ENCODE measurements at regions not wholly inside any gene's neighbourhood (a gene's known extent, or its start where the extent isn't known, plus 50 kb on each side); places are given as distances from the start of the nearest gene placed in this dataset.

DNA sequence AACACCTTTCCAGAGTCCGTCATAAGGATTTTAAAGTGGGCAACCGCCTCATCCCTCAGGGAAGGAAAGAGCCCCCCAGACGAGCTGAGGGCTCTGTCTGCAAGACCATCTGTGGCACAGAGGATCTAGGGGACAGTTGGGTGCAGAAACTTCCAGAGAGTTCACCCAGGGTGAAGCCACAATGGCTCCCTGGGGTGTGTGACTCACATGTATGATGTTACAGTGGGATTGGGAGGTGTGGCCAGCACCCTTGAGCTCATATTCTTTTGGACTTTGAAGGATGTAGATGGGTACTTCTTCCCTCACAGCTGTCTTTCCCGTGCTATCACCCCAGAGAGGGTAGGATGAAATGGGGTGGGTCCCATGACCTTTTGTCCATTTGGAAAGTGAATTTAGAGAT, 95.5 kb downstream of the NCR2 start:
- no peak for DNase-seq
- intact Hi-C loops (cut with DNase I), result no loop called here
- TF ChIP-seq, protein P1, sequence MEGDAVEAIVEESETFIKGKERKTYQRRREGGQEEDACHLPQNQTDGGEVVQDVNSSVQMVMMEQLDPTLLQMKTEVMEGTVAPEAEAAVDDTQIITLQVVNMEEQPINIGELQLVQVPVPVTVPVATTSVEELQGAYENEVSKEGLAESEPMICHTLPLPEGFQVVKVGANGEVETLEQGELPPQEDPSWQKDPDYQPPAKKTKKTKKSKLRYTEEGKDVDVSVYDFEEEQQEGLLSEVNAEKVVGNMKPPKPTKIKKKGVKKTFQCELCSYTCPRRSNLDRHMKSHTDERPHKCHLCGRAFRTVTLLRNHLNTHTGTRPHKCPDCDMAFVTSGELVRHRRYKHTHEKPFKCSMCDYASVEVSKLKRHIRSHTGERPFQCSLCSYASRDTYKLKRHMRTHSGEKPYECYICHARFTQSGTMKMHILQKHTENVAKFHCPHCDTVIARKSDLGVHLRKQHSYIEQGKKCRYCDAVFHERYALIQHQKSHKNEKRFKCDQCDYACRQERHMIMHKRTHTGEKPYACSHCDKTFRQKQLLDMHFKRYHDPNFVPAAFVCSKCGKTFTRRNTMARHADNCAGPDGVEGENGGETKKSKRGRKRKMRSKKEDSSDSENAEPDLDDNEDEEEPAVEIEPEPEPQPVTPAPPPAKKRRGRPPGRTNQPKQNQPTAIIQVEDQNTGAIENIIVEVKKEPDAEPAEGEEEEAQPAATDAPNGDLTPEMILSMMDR (IDR thresholded peaks at IDR 0.05), result no peak
- TF ChIP-seq POLR2A (IDR thresholded peaks at IDR 0.05), result no peak

DNA sequence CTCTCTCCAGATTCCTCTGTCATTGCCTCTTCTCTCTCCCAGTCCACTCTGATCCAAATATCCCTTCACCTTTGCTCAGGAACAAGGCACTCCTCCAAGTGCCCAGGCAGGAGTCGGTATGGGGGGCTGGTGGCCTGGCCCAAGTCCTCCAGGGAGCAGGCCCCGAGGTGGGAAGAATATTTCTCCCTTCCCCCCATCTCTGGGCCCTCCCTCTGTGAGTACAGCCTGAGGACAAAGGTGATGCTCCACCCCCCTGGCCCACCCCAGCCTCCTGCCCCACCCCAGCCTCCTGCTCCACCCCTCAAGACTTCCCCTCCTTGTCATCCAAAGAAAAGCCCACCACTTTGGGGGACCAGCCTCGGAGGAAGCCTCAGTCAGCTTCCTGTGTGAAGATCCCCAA, 96.9 kb downstream of the NCR2 start:
- Histone ChIP-seq H3K27ac (no peak overlapping the region), H3K4me1 (peaks cover 0 to 11% (median 0%) of the 10 kb centered on the region in 4 donors), H3K4me3 (no peak overlapping the region), H3K36me3 (no peaks in the 10 kb centered on the region), H3K9me3 (no peaks in the 10 kb centered on the region), H3K27me3 (no peaks in the 10 kb centered on the region)
- no peak for ATAC-seq
- DNase-seq, result no peak
- WGBS (ENCODE audit: insufficient coverage, low coverage, low lambda C conversion rate, missing lambda C conversion rate), result 60% methylated on average over 1 of the region's 3 CpGs
- TF ChIP-seq POLR2A (IDR thresholded peaks at IDR 0.05), result no peak
- TF ChIP-seq, protein P1 (IDR thresholded peaks at IDR 0.05), result no peak
- intact Hi-C loops (cut with DNase I), result no loop called here

More for the DNA sequence above, 95.5 kb downstream of the NCR2 start:
- Histone ChIP-seq H3K4me1 (peaks cover 0 to 11% (median 0%) of the 10 kb centered on the region in 4 donors), H3K4me3 (no peak overlapping the region), H3K36me3 (no peaks in the 10 kb centered on the region), H3K27ac (no peak overlapping the region), H3K9me3 (no peaks in the 10 kb centered on the region), H3K27me3 (no peaks in the 10 kb centered on the region)
- ATAC-seq, result no peak
- WGBS (ENCODE audit: insufficient coverage, low coverage, low lambda C conversion rate, missing lambda C conversion rate), result 74% methylated on average over 4 of the region's 4 CpGs

DNA sequence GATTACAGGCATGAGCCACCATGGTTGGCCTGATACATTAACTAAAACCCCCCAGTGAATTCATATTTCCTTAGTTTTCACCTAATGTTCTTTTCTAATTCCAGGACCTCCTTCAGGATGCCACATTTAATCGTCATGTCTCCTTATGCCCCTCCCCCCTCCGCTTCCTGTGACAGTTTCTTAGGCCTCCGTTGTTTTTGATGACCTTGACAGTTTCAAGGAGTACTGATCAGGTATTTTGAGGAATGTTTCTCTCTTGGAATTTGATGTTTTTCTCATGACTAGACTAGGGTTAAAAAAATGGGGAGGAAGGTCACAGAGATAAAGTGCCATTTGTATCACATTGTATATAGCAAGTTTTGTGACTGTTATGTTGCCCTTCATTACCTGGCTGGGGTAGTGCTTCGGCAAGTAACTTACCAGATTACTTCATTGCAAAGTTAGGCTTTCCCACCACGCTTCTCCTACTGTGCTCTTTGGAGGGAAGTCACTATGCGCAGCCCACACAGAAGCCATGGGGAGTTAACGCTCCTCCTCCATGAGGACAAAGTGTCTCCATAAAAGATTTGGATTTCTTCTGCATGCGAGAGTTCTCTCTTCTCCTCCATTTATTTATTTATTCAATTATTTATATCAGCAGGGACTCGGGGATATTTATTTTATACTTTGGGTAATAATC, 99.5 kb downstream of the NCR2 start:
- DNase-seq (no peak), ATAC-seq (no peak)
- Histone ChIP-seq H3K4me1 (no peaks in the 10 kb centered on the region), H3K27ac (no peak overlapping the region), H3K27me3 (no peaks in the 10 kb centered on the region), H3K4me3 (no peak overlapping the region), H3K9me3 (no peaks in the 10 kb centered on the region), H3K36me3 (no peaks in the 10 kb centered on the region)
- WGBS (ENCODE audit: insufficient coverage, low coverage, low lambda C conversion rate, missing lambda C conversion rate), result 65% methylated on average over 8 of the region's 9 CpGs
- intact Hi-C loops (cut with DNase I), result no loop called here
- TF ChIP-seq, protein P1 (IDR thresholded peaks at IDR 0.05), result no peak
- TF ChIP-seq POLR2A (IDR thresholded peaks at IDR 0.05), result no peak

DNA sequence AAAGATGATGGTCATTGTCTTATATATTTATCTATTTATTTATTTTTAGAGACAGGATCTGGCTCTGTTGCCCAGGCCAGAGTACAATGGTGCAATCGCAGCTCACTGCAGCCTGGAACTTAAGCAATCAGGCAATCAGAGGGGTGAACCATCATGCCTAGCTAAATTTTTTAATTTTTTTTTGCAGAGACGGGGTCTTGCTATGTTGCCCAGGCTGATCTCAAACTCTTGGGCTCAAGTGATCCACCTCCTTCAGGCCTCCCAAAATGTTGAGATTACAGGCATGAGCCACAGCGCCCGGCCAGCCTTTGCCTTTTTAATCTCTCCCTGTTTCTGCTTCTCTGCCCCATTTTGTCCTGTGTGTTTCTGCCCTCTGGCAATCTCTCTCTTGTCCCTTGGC, 102.2 kb downstream of the NCR2 start:
- Histone ChIP-seq H3K36me3 (no peaks in the 10 kb centered on the region), H3K4me1 (no peaks in the 10 kb centered on the region), H3K9me3 (no peaks in the 10 kb centered on the region), H3K4me3 (no peak overlapping the region), H3K27me3 (no peaks in the 10 kb centered on the region), H3K27ac (no peak overlapping the region)
- ATAC-seq (no peak), DNase-seq (no peak)
- no peak for TF ChIP-seq POLR2A (IDR thresholded peaks at IDR 0.05)
- TF ChIP-seq, protein P1 (IDR thresholded peaks at IDR 0.05), result no peak
- intact Hi-C loops (cut with DNase I), result no loop called here
- WGBS (ENCODE audit: insufficient coverage, low coverage, low lambda C conversion rate, missing lambda C conversion rate), result 52% methylated on average over 3 of the region's 4 CpGs
